Liver (tissue), 3 donors: ENCODE measurements at regions not wholly inside any gene's neighbourhood (a gene's known extent, or its start where the extent isn't known, plus 50 kb on each side); places are given as distances from the start of the nearest gene placed in this dataset.

Source experiments
- ATF3 ChIP-seq: IDR thresholded peaks from 2 replicates; pipeline ENCODE4 v1.6.1; 2016; ENCODE audit warnings: antibody characterized with exemption
- CTCF ChIP-seq: fragments of 150-350 bp; IDR thresholded peaks from 2 replicates; pipeline ENCODE4 v1.5.1; 2017; ENCODE audit warnings: improper control_type of control experiment, low read depth, low read length; ENCODE audit not compliant: missing input control
- FOXA1 ChIP-seq: IDR thresholded peaks from 2 replicates; pipeline ENCODE4 v1.6.1; 2016; ENCODE audit warnings: antibody characterized with exemption
- GABPA ChIP-seq, 2 donors: IDR thresholded peaks in 1 of 2; conservative IDR thresholded peaks in 1 of 2; 2 replicates each; pipeline ENCODE4 v1.6.1; 2016; ENCODE audit warnings: antibody characterized with exemption in 2 of 2, mild to moderate bottlenecking in 1 of 2, moderate library complexity in 1 of 2
- HNF4G ChIP-seq: IDR thresholded peaks from 2 replicates; pipeline ENCODE4 v1.6.1; 2016; ENCODE audit warnings: antibody characterized with exemption
- MAX ChIP-seq: IDR thresholded peaks from 2 replicates; pipeline ENCODE4 v1.6.1; 2016; ENCODE audit warnings: antibody characterized with exemption
- REST ChIP-seq: IDR thresholded peaks from 2 replicates; pipeline ENCODE4 v1.6.1; 2016; ENCODE audit warnings: antibody characterized with exemption, mild to moderate bottlenecking
- RXRA ChIP-seq, 2 donors: IDR thresholded peaks; 2 replicates each; pipeline ENCODE4 v1.6.1; 2017 to 2018; ENCODE audit warnings: antibody characterized with exemption in 2 of 2, mild to moderate bottlenecking in 1 of 2
- ZBTB33 ChIP-seq: IDR thresholded peaks from 2 replicates; pipeline ENCODE4 v1.6.1; 2016; ENCODE audit warnings: antibody characterized with exemption
- donor health status: healthy.
- donor health status: healthy.

- no peak for TF ChIP-seq REST
- TF ChIP-seq CTCF, result no peak
- no peak for TF ChIP-seq HNF4G
- TF ChIP-seq FOXA1, result no peak
- TF ChIP-seq GABPA (IDR thresholded peaks at IDR 0.05 in 1 of 2, conservative IDR thresholded peaks at IDR 0.05 in 1 of 2), result no peak
- no peak for TF ChIP-seq RXRA (IDR thresholded peaks at IDR 0.05)
- TF ChIP-seq MAX, result no peak
- no peak for TF ChIP-seq ATF3
- TF ChIP-seq ZBTB33, result no peak
Measured at GRCh38 chr17:14736631-14737030, 435.8 kb downstream of the HS3ST3B1 start.
